ENCODE measurements at regions not wholly inside any gene's neighbourhood (a gene's known extent, or its start where the extent isn't known, plus 50 kb on each side); places are given as distances from the start of the nearest gene placed in this dataset.

DNA sequence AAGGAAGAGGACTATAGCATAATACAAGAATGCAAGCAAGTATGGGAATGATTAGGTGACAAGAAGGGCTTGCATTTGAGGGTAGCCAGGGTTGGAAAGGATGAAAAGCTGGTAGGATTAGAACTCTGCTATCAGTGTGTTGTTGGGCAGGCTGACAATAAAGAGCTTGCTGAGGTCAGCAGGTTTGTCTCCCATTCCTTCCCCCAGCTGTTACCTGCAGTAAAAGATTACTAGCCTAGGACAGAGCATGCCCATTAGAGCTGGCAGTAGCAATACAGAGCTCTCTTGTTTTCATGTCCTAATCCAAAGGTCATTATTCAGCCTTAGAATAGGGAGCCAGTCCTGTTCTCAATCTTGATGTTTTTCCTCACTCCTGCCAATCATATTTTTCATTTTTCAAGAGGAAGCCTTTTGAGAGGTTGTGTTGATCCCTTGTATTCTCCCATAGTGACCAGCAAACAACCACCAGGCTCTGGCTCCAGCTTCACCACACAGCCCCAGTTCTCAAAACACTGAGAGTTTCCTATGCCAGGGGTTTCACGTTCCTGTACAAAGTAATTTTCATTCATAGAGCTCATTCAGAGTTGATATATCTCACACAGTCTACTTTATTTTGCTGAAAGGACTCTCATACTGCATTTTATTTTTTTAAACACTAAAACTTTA lies 71.7 kb downstream of the OR2K2 start:
- TF ChIP-seq, protein P1, sequence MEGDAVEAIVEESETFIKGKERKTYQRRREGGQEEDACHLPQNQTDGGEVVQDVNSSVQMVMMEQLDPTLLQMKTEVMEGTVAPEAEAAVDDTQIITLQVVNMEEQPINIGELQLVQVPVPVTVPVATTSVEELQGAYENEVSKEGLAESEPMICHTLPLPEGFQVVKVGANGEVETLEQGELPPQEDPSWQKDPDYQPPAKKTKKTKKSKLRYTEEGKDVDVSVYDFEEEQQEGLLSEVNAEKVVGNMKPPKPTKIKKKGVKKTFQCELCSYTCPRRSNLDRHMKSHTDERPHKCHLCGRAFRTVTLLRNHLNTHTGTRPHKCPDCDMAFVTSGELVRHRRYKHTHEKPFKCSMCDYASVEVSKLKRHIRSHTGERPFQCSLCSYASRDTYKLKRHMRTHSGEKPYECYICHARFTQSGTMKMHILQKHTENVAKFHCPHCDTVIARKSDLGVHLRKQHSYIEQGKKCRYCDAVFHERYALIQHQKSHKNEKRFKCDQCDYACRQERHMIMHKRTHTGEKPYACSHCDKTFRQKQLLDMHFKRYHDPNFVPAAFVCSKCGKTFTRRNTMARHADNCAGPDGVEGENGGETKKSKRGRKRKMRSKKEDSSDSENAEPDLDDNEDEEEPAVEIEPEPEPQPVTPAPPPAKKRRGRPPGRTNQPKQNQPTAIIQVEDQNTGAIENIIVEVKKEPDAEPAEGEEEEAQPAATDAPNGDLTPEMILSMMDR (IDR thresholded peaks at IDR 0.05) = no peak
- TF ChIP-seq POLR2A (IDR thresholded peaks at IDR 0.05) = no peak

Data from suprapubic skin (tissue), 3 donors.